H9 (cell line): ENCODE measurements at regions not wholly inside any gene's neighbourhood (a gene's known extent, or its start where the extent isn't known, plus 50 kb on each side); places are given as distances from the start of the nearest gene placed in this dataset.

ENCODE experiments used
- DNase-seq: peaks from one replicate; pipeline ENCODE4 v3.0.0-alpha.2; 2017
- H2AFZ ChIP-seq: one replicate; pipeline ENCODE4 v1.6.1; 2013; ENCODE audit warnings: mild to moderate bottlenecking, low read length, control low read depth, moderate library complexity
- H2AK5ac ChIP-seq: 2 replicates; pipeline ENCODE4 v1.6.1; 2013; ENCODE audit warnings: low read length, control low read depth, mixed read lengths; ENCODE audit not compliant: insufficient read length
- H2BK120ac ChIP-seq: one replicate; pipeline ENCODE4 v1.6.1; 2013; ENCODE audit warnings: low read depth, mild to moderate bottlenecking, low read length, control low read depth, inconsistent platforms; ENCODE audit not compliant: poor library complexity, severe bottlenecking
- H2BK12ac ChIP-seq: 2 replicates; pipeline ENCODE4 v1.6.1; 2013; ENCODE audit warnings: low read length, control low read depth, mixed read lengths, low read depth; ENCODE audit not compliant: insufficient read length
- H2BK15ac ChIP-seq: 2 replicates; pipeline ENCODE4 v1.6.1; 2013; ENCODE audit warnings: low read depth, low read length, control low read depth
- H2BK20ac ChIP-seq: one replicate; pipeline ENCODE4 v1.6.1; 2013; ENCODE audit warnings: low read depth, mild to moderate bottlenecking, low read length, control low read depth, inconsistent platforms; ENCODE audit not compliant: poor library complexity, severe bottlenecking
- H2BK5ac ChIP-seq: 2 replicates; pipeline ENCODE4 v1.6.1; 2013; ENCODE audit warnings: low read length, control low read depth, mixed read lengths; ENCODE audit not compliant: insufficient read length
- H3K14ac ChIP-seq: 2 replicates; pipeline ENCODE4 v1.6.1; 2013; ENCODE audit warnings: low read length, control low read depth; ENCODE audit not compliant: insufficient read depth
- H3K18ac ChIP-seq: 2 replicates; pipeline ENCODE4 v1.6.1; 2013; ENCODE audit warnings: low read depth, mild to moderate bottlenecking, mixed read lengths, low read length, control low read depth; ENCODE audit not compliant: insufficient read length
- H3K23ac ChIP-seq: 2 replicates; pipeline ENCODE4 v1.6.1; 2013; ENCODE audit warnings: low read length, control low read depth, mixed read lengths, low read depth; ENCODE audit not compliant: insufficient read length
- H3K23me2 ChIP-seq: 2 replicates; pipeline ENCODE4 v1.6.1; 2013; ENCODE audit warnings: low read depth, mild to moderate bottlenecking, mixed read lengths, low read length, control low read depth; ENCODE audit not compliant: insufficient read length, poor library complexity, severe bottlenecking
- H3K27ac ChIP-seq: 2 replicates; pipeline ENCODE4 v1.5.1; 2013; ENCODE audit warnings: low read length, control low read depth, mixed read lengths, low read depth; ENCODE audit not compliant: insufficient read length
- H3K27me3 ChIP-seq: 2 replicates; pipeline ENCODE4 v1.6.1; 2013; ENCODE audit warnings: low read length, control low read depth, inconsistent platforms; ENCODE audit not compliant: insufficient read depth
- H3K4ac ChIP-seq: 2 replicates; pipeline ENCODE4 v1.6.1; 2013; ENCODE audit warnings: low read depth, mild to moderate bottlenecking, control low read depth, inconsistent platforms, low read length, moderate library complexity
- H3K4me1 ChIP-seq: 2 replicates; pipeline ENCODE4 v1.6.1; 2013; ENCODE audit warnings: low read length, control low read depth, inconsistent platforms; ENCODE audit not compliant: insufficient read depth
- H3K4me2 ChIP-seq: 2 replicates; pipeline ENCODE4 v1.6.1; 2013; ENCODE audit warnings: low read length, control low read depth, mixed read lengths; ENCODE audit not compliant: insufficient read length, insufficient read depth
- H3K56ac ChIP-seq: 2 replicates; pipeline ENCODE4 v1.6.1; 2013; ENCODE audit warnings: low read depth, mild to moderate bottlenecking, mixed read lengths, low read length, control low read depth; ENCODE audit not compliant: insufficient read length
- H3K79me1 ChIP-seq: 2 replicates; pipeline ENCODE4 v1.6.1; 2013; ENCODE audit warnings: low read depth, mild to moderate bottlenecking, moderate library complexity, low read length, control low read depth, inconsistent platforms; ENCODE audit not compliant: insufficient read depth, poor library complexity, severe bottlenecking
- H3K79me2 ChIP-seq: 2 replicates; pipeline ENCODE4 v1.6.1; 2013; ENCODE audit warnings: low read length, control low read depth, inconsistent platforms; ENCODE audit not compliant: insufficient read depth
- H3K9ac ChIP-seq: 2 replicates; pipeline ENCODE4 v1.6.1; 2013; ENCODE audit warnings: low read length, control low read depth, mixed read lengths; ENCODE audit not compliant: insufficient read length; ENCODE audit errors: extremely low read depth
- H3K9me3 ChIP-seq: one replicate; pipeline ENCODE4 v1.6.1; 2013; ENCODE audit warnings: low read depth, low read length, inconsistent platforms; ENCODE audit not compliant: control insufficient read depth
- H3T11ph ChIP-seq: one replicate; pipeline ENCODE4 v1.6.1; 2013; ENCODE audit warnings: mild to moderate bottlenecking, low read length, control low read depth, inconsistent platforms
- H4K20me1 ChIP-seq: one replicate; pipeline ENCODE4 v1.6.1; 2013; ENCODE audit not compliant: control insufficient read depth, insufficient read length, insufficient read depth
- H4K5ac ChIP-seq: 2 replicates; pipeline ENCODE4 v1.6.1; 2013; ENCODE audit warnings: low read depth, mild to moderate bottlenecking, mixed read lengths, low read length, control low read depth; ENCODE audit not compliant: insufficient read length
- H4K8ac ChIP-seq: replicated peaks from 2 replicates; pipeline ENCODE4 v1.6.1; 2013; ENCODE audit warnings: low read length, control low read depth, mixed read lengths, low read depth; ENCODE audit not compliant: insufficient read length
- H4K91ac ChIP-seq: 2 replicates; pipeline ENCODE4 v1.6.1; 2013; ENCODE audit warnings: low read depth, mild to moderate bottlenecking, moderate library complexity, mixed read lengths, low read length, control low read depth; ENCODE audit not compliant: insufficient read length
- H3K27ac Mint-ChIP-seq, 3 experiments: 2 replicates in 2 of 3; 3 replicates in 1 of 3; pipeline ENCODE4 v1.8.0; 2020 to 2021; ENCODE audit warnings: mixed read lengths in 3 of 3, mild to moderate bottlenecking in 1 of 3, moderate library complexity in 1 of 3
- H3K27me3 Mint-ChIP-seq: 2 replicates; pipeline ENCODE4 v1.8.0; 2021; ENCODE audit warnings: low read depth, mild to moderate bottlenecking, moderate library complexity, mixed read lengths
- H3K36me3 Mint-ChIP-seq, 3 experiments: 2 replicates in 2 of 3; 3 replicates in 1 of 3; pipeline ENCODE4 v1.8.0; 2020 to 2021; ENCODE audit warnings: low read depth in 3 of 3, mixed read lengths in 3 of 3; ENCODE audit not compliant: insufficient read depth in 1 of 3
- H3K4me1 Mint-ChIP-seq, 2 experiments: 2 replicates each; pipeline ENCODE4 v1.8.0; 2020; ENCODE audit warnings: mixed read lengths in 2 of 2
- H3K4me3 Mint-ChIP-seq, 2 experiments: 2 replicates in 1 of 2; 3 replicates in 1 of 2; pipeline ENCODE4 v1.8.0; 2020 to 2021; ENCODE audit warnings: mild to moderate bottlenecking in 2 of 2, mixed read lengths in 2 of 2, moderate library complexity in 1 of 2
- H3K9me3 Mint-ChIP-seq, 2 experiments: 2 replicates in 1 of 2; 3 replicates in 1 of 2; pipeline ENCODE4 v1.8.0; 2020; ENCODE audit warnings: mild to moderate bottlenecking in 2 of 2, mixed read lengths in 2 of 2, moderate library complexity in 1 of 2
- CTCF ChIP-seq: fragments of 200-600 bp; sonication (generic); conservative IDR thresholded peaks from 3 replicates; pipeline ENCODE4 v1.8.0; 2021; ENCODE audit warnings: antibody characterized with exemption, mild to moderate bottlenecking

- Histone ChIP-seq H2BK5ac (no peak overlapping the region), H3K79me1 (no peaks in the 10 kb centered on the region), H2BK15ac (no peak overlapping the region), H4K5ac (no peak overlapping the region), H2BK120ac (no peak overlapping the region), H3K9me3 (no peaks in the 10 kb centered on the region), H3K18ac (no peak overlapping the region), H3T11ph (no peak overlapping the region), H4K91ac (no peak overlapping the region), H3K14ac (no peak overlapping the region), H4K8ac (no peak overlapping the region), H2AK5ac (no peak overlapping the region), H3K4me1 (no peaks in the 10 kb centered on the region), H2AFZ (no peak overlapping the region), H3K23ac (no peak overlapping the region), H3K23me2 (no peaks in the 10 kb centered on the region), H3K4me2 (no peak overlapping the region), H2BK12ac (no peak overlapping the region), H3K4ac (no peak overlapping the region), H3K9ac (no peak overlapping the region), H3K27ac (no peak overlapping the region), H3K56ac (no peak overlapping the region), H3K27me3 (no peaks in the 10 kb centered on the region), H2BK20ac (no peak overlapping the region), H3K79me2 (no peaks in the 10 kb centered on the region), H4K20me1 (no peaks in the 10 kb centered on the region)
- no peak for DNase-seq
- no peak overlapping the region for H3K27ac Mint-ChIP-seq
- H3K4me3 Mint-ChIP-seq, result no peak overlapping the region
- no peaks in the 10 kb centered on the region for H3K27me3 Mint-ChIP-seq
- no peaks in the 10 kb centered on the region for H3K9me3 Mint-ChIP-seq
- TF ChIP-seq CTCF, result no peak
- no peaks in the 10 kb centered on the region for H3K36me3 Mint-ChIP-seq
- H3K4me1 Mint-ChIP-seq, result peaks cover 5 to 14% of the 10 kb centered on the region in 2 experiments
Measured at GRCh38 chr9:84169240-84169639, 171.3 kb downstream of the SLC28A3 start.
